Esophagus muscularis mucosa (tissue), 4 donors: ENCODE measurements at regions not wholly inside any gene's neighbourhood (a gene's known extent, or its start where the extent isn't known, plus 50 kb on each side); places are given as distances from the start of the nearest gene placed in this dataset.

ENCODE experiments used
- CTCF ChIP-seq, 3 experiments: fragments of 200-600 bp in 2 of 3; fragments of 450-650 bp in 1 of 3; sonication (generic) in 2 of 3; IDR thresholded peaks; one replicate each; pipeline ENCODE4 v1.5.1; 2017 to 2019; ENCODE audit warnings: antibody characterized with exemption in 3 of 3, mild to moderate bottlenecking in 2 of 3, moderate library complexity in 1 of 3
- EP300 ChIP-seq: sonication (generic); formaldehyde crosslinking; IDR thresholded peaks from one replicate; pipeline ENCODE4 v1.6.1; 2017; ENCODE audit warnings: antibody characterized with exemption
- POLR2A ChIP-seq: fragments of 450-650 bp; IDR thresholded peaks from one replicate; pipeline ENCODE4 v1.6.1; 2017; ENCODE audit warnings: antibody characterized with exemption, moderate library complexity, mild to moderate bottlenecking, low read depth
- POLR2AphosphoS5 ChIP-seq, 2 donors: sonication (generic); formaldehyde crosslinking; IDR thresholded peaks; one replicate each; pipeline ENCODE4 v1.6.1; 2017; ENCODE audit warnings: antibody characterized with exemption in 2 of 2

GRCh38 chr15:46456456-46456855, 821.6 kb downstream of the SQOR start:
- no peak for TF ChIP-seq POLR2A
- TF ChIP-seq EP300: no peak
- no peak for TF ChIP-seq CTCF (IDR thresholded peaks at IDR 0.05)
- no peak for TF ChIP-seq POLR2AphosphoS5 (IDR thresholded peaks at IDR 0.05)
